Heart right ventricle (tissue), 16 donors: ENCODE measurements at regions not wholly inside any gene's neighbourhood (a gene's known extent, or its start where the extent isn't known, plus 50 kb on each side); places are given as distances from the start of the nearest gene placed in this dataset.

Experiments
- ATAC-seq, 8 donors: fragments of 200-7000 bp; cut with Tn5 transposase; one replicate each; pipeline ENCODE4 v1.9.1; 2020; ENCODE audit warnings: mild to moderate bottlenecking in 8 of 8, moderate library complexity in 8 of 8, moderate number of reproducible peaks in 1 of 8
- DNase-seq, 2 donors: peaks; one replicate each; pipeline ENCODE4 v3.0.0-alpha.2; 2020
- H3K27ac ChIP-seq, 10 donors: fragments of 200-600 bp; sonication (generic) in 2 of 10; one replicate each; pipeline versions ENCODE4 v1.5.0 to v1.8.0; 2020 to 2022; ENCODE audit warnings: mild to moderate bottlenecking in 3 of 10
- H3K27me3 ChIP-seq, 7 donors: fragments of 200-600 bp; one replicate each; pipeline ENCODE4 v1.8.0; 2021 to 2022; ENCODE audit warnings: mild to moderate bottlenecking in 2 of 7
- H3K36me3 ChIP-seq, 9 donors: fragments of 200-600 bp; sonication (generic) in 1 of 9; one replicate each; pipeline versions ENCODE4 v1.5.0 to v1.8.0; 2020 to 2022; ENCODE audit warnings: mild to moderate bottlenecking in 2 of 9
- H3K4me1 ChIP-seq, 9 donors: fragments of 200-600 bp; sonication (generic) in 1 of 9; one replicate each; pipeline versions ENCODE4 v1.5.0 to v1.8.0; 2020 to 2022; ENCODE audit warnings: mild to moderate bottlenecking in 4 of 9
- H3K4me3 ChIP-seq, 10 donors: fragments of 200-600 bp; sonication (generic) in 2 of 10; one replicate each; pipeline versions ENCODE4 v1.5.0 to v1.8.0; 2020 to 2022; ENCODE audit warnings: mild to moderate bottlenecking in 7 of 10, moderate library complexity in 2 of 10
- H3K9me3 ChIP-seq, 11 donors: fragments of 200-600 bp in 10 of 11; sonication (generic) in 2 of 11; one replicate each; pipeline versions ENCODE4 v1.5.0 to v1.8.0; 2013 to 2022; ENCODE audit warnings: mild to moderate bottlenecking in 2 of 11, control low read depth in 1 of 11, moderate library complexity in 1 of 11
- WGBS, 2 donors: extraction: QIAGEN DNeasy Blood & Tissue Kit; methylation state at CpG; one replicate each; pipeline ENCODE4 v1.1.7; 2013; ENCODE audit warnings: inconsistent platforms in 1 of 2; 5-methylcytosine and 5-hydroxymethylcytosine counted together
- intact Hi-C, 10 donors: fragments of 100-400 bp; cut with DNase I; formaldehyde crosslinking; loops; one replicate each; pipeline versions ENCODE4 v1.11.1 to v1.14.2; 2022
- TF ChIP-seq, protein P1 (sequence below), 9 donors: fragments of 200-600 bp; sonication (generic) in 2 of 9; IDR thresholded peaks; one replicate each; pipeline versions ENCODE4 v1.5.0 to v1.8.0; 2021 to 2022; ENCODE audit warnings: antibody characterized with exemption in 9 of 9, mild to moderate bottlenecking in 5 of 9, moderate library complexity in 1 of 9
- donor health status: Arrhythmogenic right ventricular cardiomyopathy.
- donor health status: ischemic (EF 13 %, LVEDD 7.1; RV severe dilation, severe dysfunction).
- donor health status: healthy with polysubstance abuse.
- donor health status: DM: no; HTN: yes; CAD: no.
- donor health status: DM: no; HTN: no; CAD: no.
- donor health status: ischemic (EF 25% LVEDD 6.9; RV normal size, moderate dysfunction).
- donor health status: ischemic (EF 25% LVEDD 5.7; RV mildly dilated, moderate dysfunction).
- donor health status: healthy.
- donor health status: DM: yes; HTN: yes; CAD: no.
- donor health status: Ischemic cardiomyopathy.
- donor health status: ischemic (EF 35%, LVEDD 5.7; RV mildly dilated, moderate dysfunction).
- donor health status: nonischemic (EF 11% LVEDD 7.7; RV severe dilation, severe dysfunction).
- donor health status: DM: yes; HTN: yes; CAD: no.
- donor health status: PGD.
- donor health status: ischemic (EF 29% LVEDD 5.4; RV normal size, mild dysfunction).
- donor health status: nonischemic (EF 23%, LVEDD 6.1; RV moderate dilation, normal function).

- TF ChIP-seq, protein P1, sequence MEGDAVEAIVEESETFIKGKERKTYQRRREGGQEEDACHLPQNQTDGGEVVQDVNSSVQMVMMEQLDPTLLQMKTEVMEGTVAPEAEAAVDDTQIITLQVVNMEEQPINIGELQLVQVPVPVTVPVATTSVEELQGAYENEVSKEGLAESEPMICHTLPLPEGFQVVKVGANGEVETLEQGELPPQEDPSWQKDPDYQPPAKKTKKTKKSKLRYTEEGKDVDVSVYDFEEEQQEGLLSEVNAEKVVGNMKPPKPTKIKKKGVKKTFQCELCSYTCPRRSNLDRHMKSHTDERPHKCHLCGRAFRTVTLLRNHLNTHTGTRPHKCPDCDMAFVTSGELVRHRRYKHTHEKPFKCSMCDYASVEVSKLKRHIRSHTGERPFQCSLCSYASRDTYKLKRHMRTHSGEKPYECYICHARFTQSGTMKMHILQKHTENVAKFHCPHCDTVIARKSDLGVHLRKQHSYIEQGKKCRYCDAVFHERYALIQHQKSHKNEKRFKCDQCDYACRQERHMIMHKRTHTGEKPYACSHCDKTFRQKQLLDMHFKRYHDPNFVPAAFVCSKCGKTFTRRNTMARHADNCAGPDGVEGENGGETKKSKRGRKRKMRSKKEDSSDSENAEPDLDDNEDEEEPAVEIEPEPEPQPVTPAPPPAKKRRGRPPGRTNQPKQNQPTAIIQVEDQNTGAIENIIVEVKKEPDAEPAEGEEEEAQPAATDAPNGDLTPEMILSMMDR (IDR thresholded peaks at IDR 0.05) = no peak
- H3K9me3 ChIP-seq = peaks cover 0 to 7% (median 0%) of the 10 kb centered on the region in 11 donors
- DNase-seq = no peak
- H3K4me1 ChIP-seq = peaks cover 0 to 5% (median 0%) of the 10 kb centered on the region in 9 donors
- ATAC-seq = no peak
- H3K4me3 ChIP-seq = no peak overlapping the region
- WGBS, 2 donors = 81 to 85% methylated on average over 4 of the region's 4 CpGs
- no peaks in the 10 kb centered on the region for H3K36me3 ChIP-seq
- no peaks in the 10 kb centered on the region for H3K27me3 ChIP-seq
- intact Hi-C loops = no loop called here
- H3K27ac ChIP-seq = no peak overlapping the region
Observed at GRCh38 chr5:117337064-117337749, 762.6 kb upstream of the SEMA6A start.

GRCh38 chr5:117336208-117336607 lies 761.6 kb upstream of the SEMA6A start:
- Histone ChIP-seq H3K4me1 (peaks cover 0 to 5% (median 0%) of the 10 kb centered on the region in 9 donors), H3K9me3 (peaks cover 0 to 7% (median 0%) of the 10 kb centered on the region in 11 donors), H3K27me3 (no peaks in the 10 kb centered on the region), H3K36me3 (no peaks in the 10 kb centered on the region), H3K27ac (no peak overlapping the region), H3K4me3 (no peak overlapping the region)
- TF ChIP-seq, protein P1 (IDR thresholded peaks at IDR 0.05) = no peak
- WGBS, 2 donors = 81 to 84% methylated on average over 3 of the region's 3 CpGs
- ATAC-seq (no peak), DNase-seq (no peak)
- intact Hi-C loops = no loop called here

DNA sequence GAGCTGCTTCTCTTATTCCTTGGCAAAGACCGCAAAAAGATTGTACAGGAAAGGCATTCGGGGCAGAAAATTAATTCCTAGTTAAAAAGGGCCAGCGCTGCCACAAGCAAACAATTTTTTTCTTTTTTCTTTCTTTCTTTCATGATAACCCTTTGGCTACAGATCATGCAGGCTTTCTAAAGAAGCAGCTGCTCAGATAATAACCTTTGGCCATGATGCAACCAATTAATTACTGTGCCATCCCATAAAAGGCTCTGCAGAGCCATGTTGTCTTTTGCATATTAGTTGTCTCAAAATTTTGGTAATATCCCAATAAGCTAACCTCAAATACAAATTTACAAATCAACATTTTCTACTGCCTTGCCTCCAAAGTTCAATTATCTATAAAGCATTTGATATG lies 758.4 kb upstream of the SEMA6A start:
- TF ChIP-seq, protein P1 (IDR thresholded peaks at IDR 0.05) = no peak
- Histone ChIP-seq H3K4me1 (peaks cover 0 to 5% (median 0%) of the 10 kb centered on the region in 9 donors), H3K27ac (no peak overlapping the region), H3K27me3 (no peaks in the 10 kb centered on the region), H3K4me3 (no peak overlapping the region), H3K36me3 (no peaks in the 10 kb centered on the region), H3K9me3 (no peaks in the 10 kb centered on the region)
- ATAC-seq (no peak), DNase-seq (no peak)
- WGBS, 2 donors = 91 to 95% methylated on average over 3 of the region's 3 CpGs
- intact Hi-C loops = no loop called here

DNA sequence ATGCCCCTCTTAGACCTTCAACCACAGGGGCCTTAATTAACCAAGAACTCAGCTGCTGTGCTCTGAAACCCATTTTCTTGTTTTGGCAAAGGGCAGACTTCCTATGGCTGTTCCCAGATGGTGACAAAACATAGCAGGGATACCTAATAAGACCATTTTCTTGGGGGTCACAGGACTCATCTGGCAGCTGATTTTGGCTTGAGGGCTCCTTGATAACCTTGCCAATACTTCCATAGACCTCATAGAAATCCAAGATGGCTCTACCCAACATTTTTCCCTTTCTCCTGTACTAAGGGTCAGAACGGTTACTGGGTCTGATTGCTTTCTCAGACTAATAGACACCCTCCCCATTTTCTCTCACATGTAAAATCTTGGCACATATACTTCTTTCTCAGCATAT lies 757.7 kb upstream of the SEMA6A start:
- WGBS, 2 donors = 89 to 96% methylated on average over 1 of the region's 1 CpG
- ATAC-seq (no peak), DNase-seq (no peak)
- TF ChIP-seq, protein P1 (IDR thresholded peaks at IDR 0.05) = no peak
- intact Hi-C loops = no loop called here
- H3K4me3 ChIP-seq = no peak overlapping the region
- peaks cover 0 to 5% (median 0%) of the 10 kb centered on the region in 9 donors for H3K4me1 ChIP-seq
- H3K27ac ChIP-seq = no peak overlapping the region
- no peaks in the 10 kb centered on the region for H3K9me3 ChIP-seq
- H3K36me3 ChIP-seq = no peaks in the 10 kb centered on the region
- no peaks in the 10 kb centered on the region for H3K27me3 ChIP-seq
